Loucy (cell line): ENCODE measurements at regions not wholly inside any gene's neighbourhood (a gene's known extent, or its start where the extent isn't known, plus 50 kb on each side); places are given as distances from the start of the nearest gene placed in this dataset.

Experiments used
- CTCF ChIP-seq: fragments of 200-600 bp; sonication (generic); conservative IDR thresholded peaks from 2 replicates; pipeline ENCODE4 v1.5.1; 2014; ENCODE audit warnings: mild to moderate bottlenecking, antibody characterized with exemption, low read length
- EZH2phosphoT487 ChIP-seq: fragments of 200-600 bp; IDR thresholded peaks from 2 replicates; pipeline ENCODE4 v1.6.1; 2018; ENCODE audit warnings: antibody characterized with exemption, mild to moderate bottlenecking, moderate library complexity, borderline replicate concordance

GRCh38 chrX:148361641-148362040, 138.8 kb upstream of the AFF2 start:
- no peak for TF ChIP-seq CTCF
- TF ChIP-seq EZH2phosphoT487, result no peak
